ENCODE measurements at regions not wholly inside any gene's neighbourhood (a gene's known extent, or its start where the extent isn't known, plus 50 kb on each side); places are given as distances from the start of the nearest gene placed in this dataset.
"Not testable (repeated sequence)": the region's sequence is repeated elsewhere in the genome, so short reads cannot be mapped to it uniquely, and the experiment has no call there.

- H3K27me3 ChIP-seq (ENCODE audit: insufficient read depth, low read depth); H3K4me2 ChIP-seq; H3K9ac ChIP-seq; H2AFZ ChIP-seq (ENCODE audit: low read depth); H3K79me2 ChIP-seq (ENCODE audit: insufficient read depth, low read depth); H4K20me1 ChIP-seq (ENCODE audit: insufficient read depth); H3K27ac ChIP-seq; H3K36me3 ChIP-seq (ENCODE audit: insufficient read depth); H3K4me1 ChIP-seq (ENCODE audit: low read depth, poor library complexity, severe bottlenecking); H3K4me3 ChIP-seq (IDR thresholded peaks at IDR 0.05; ENCODE audit: insufficient read depth, low read depth, low read length): not testable (repeated sequence)
These were observed 54.0 kb upstream of the WWC2 start for GRCh38 chr4:183044924-183045640.

- Histone ChIP-seq H3K4me3 (IDR thresholded peaks at IDR 0.05; ENCODE audit: insufficient read depth, low read depth, low read length) (no peak overlapping the region), H3K27me3 (ENCODE audit: insufficient read depth, low read depth) (no peaks in the 10 kb centered on the region), H3K9ac (no peak overlapping the region), H4K20me1 (ENCODE audit: insufficient read depth) (no peaks in the 10 kb centered on the region), H3K36me3 (ENCODE audit: insufficient read depth) (no peaks in the 10 kb centered on the region), H2AFZ (ENCODE audit: low read depth) (no peak overlapping the region), H3K4me1 (ENCODE audit: low read depth, poor library complexity, severe bottlenecking) (no peaks in the 10 kb centered on the region), H3K79me2 (ENCODE audit: insufficient read depth, low read depth) (no peaks in the 10 kb centered on the region), H3K4me2 (no peak overlapping the region), H3K27ac (no peak overlapping the region)
- TF ChIP-seq CTCF (conservative IDR thresholded peaks at IDR 0.05; ENCODE audit: low read depth, low read length): no peak
These were observed 60.6 kb upstream of the WWC2 start for GRCh38 chr4:183038436-183038835.

- Histone ChIP-seq H4K20me1 (ENCODE audit: insufficient read depth) (no peaks in the 10 kb centered on the region), H3K4me3 (IDR thresholded peaks at IDR 0.05; ENCODE audit: insufficient read depth, low read depth, low read length) (no peak overlapping the region), H3K27me3 (ENCODE audit: insufficient read depth, low read depth) (no peaks in the 10 kb centered on the region), H3K27ac (no peak overlapping the region), H3K9ac (no peak overlapping the region), H2AFZ (ENCODE audit: low read depth) (no peak overlapping the region), H3K4me1 (ENCODE audit: low read depth, poor library complexity, severe bottlenecking) (no peaks in the 10 kb centered on the region), H3K79me2 (ENCODE audit: insufficient read depth, low read depth) (no peaks in the 10 kb centered on the region), H3K36me3 (ENCODE audit: insufficient read depth) (no peaks in the 10 kb centered on the region), H3K4me2 (no peak overlapping the region)
- TF ChIP-seq CTCF (conservative IDR thresholded peaks at IDR 0.05; ENCODE audit: low read depth, low read length): no peak
These were observed 63.2 kb upstream of the WWC2 start for GRCh38 chr4:183035726-183036415.

- H3K79me2 ChIP-seq (ENCODE audit: insufficient read depth, low read depth): no peaks in the 10 kb centered on the region
- H3K9ac ChIP-seq: no peak overlapping the region
- H2AFZ ChIP-seq (ENCODE audit: low read depth): no peak overlapping the region
- no peak overlapping the region for H3K4me2 ChIP-seq
- H3K36me3 ChIP-seq (ENCODE audit: insufficient read depth): no peaks in the 10 kb centered on the region
- no peaks in the 10 kb centered on the region for H4K20me1 ChIP-seq (ENCODE audit: insufficient read depth)
- H3K27me3 ChIP-seq (ENCODE audit: insufficient read depth, low read depth): no peaks in the 10 kb centered on the region
- H3K27ac ChIP-seq: no peak overlapping the region
- TF ChIP-seq CTCF (conservative IDR thresholded peaks at IDR 0.05; ENCODE audit: low read depth, low read length): no peak
- H3K4me3 ChIP-seq (IDR thresholded peaks at IDR 0.05; ENCODE audit: insufficient read depth, low read depth, low read length): no peak overlapping the region
- no peaks in the 10 kb centered on the region for H3K4me1 ChIP-seq (ENCODE audit: low read depth, poor library complexity, severe bottlenecking)
These were observed 63.8 kb upstream of the WWC2 start for GRCh38 chr4:183035256-183035655.

- Histone ChIP-seq H3K36me3 (ENCODE audit: insufficient read depth) (no peaks in the 10 kb centered on the region), H3K4me1 (ENCODE audit: low read depth, poor library complexity, severe bottlenecking) (no peaks in the 10 kb centered on the region), H3K27me3 (ENCODE audit: insufficient read depth, low read depth) (no peaks in the 10 kb centered on the region), H3K4me3 (IDR thresholded peaks at IDR 0.05; ENCODE audit: insufficient read depth, low read depth, low read length) (no peak overlapping the region), H3K9ac (no peak overlapping the region), H3K27ac (no peak overlapping the region), H2AFZ (ENCODE audit: low read depth) (no peak overlapping the region), H4K20me1 (ENCODE audit: insufficient read depth) (no peaks in the 10 kb centered on the region), H3K4me2 (no peak overlapping the region), H3K79me2 (ENCODE audit: insufficient read depth, low read depth) (no peaks in the 10 kb centered on the region)
- no peak for TF ChIP-seq CTCF (conservative IDR thresholded peaks at IDR 0.05; ENCODE audit: low read depth, low read length)
These were observed 68.2 kb upstream of the WWC2 start for GRCh38 chr4:183030823-183031222.

Data from KMS-11 (cell line).